Midbrain (tissue), 1 donor: ENCODE measurements at regions not wholly inside any gene's neighbourhood (a gene's known extent, or its start where the extent isn't known, plus 50 kb on each side); places are given as distances from the start of the nearest gene placed in this dataset.

Experiments used
- DNase-seq: peaks from one replicate; lab custom pipeline; 2025; lab: John Stamatoyannopoulos, UW

DNA sequence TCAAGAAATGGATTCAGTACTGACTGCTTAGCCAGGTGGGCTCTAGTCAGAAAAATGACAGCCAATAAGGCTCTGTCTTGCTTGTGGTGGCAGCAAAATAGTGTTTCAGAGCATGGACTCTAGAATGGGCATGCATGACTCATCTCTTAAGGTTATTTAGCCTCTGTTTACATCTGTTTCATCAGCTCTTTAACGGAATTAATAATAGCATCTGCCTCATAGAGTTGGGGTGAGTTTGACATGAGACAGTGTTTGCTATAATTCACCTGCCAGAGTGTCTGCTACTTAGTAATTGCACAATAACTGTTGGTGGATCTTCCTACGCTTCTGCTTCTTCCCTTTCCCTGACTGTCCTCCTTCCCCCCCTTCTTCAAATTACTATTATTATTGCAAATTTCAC, 350.4 kb upstream of the SEMA6D start:
- no peak for DNase-seq

DNA sequence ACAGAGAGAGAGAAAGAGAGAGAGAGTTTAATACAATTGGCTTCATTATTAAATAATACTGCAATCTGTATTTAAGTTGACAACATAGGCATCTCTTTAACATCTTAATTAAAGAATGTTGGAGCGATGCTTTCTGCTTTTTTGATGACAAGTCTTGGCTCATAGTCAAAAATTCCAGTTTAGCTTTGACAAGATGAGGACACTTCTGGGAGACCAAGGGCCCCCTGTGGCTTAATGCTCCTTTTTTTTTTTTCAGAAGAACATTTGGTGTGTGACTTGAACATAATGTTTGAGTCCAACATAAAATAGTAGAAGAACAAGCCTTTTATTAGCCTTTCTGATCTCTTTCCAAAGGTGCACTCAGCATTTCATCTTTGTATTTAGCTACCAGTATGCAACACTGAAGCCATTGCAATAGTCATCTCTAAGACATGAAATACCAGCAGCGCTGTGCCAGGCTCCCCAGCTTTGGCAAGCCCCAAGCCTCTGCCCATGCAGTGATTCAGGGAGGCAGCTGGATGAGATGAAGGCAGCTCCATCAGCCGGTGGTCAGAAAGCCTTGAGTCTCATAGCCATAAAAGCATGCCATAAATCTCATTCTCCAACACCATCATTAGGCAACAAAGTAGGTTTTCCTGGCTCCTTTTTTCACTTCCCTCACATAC, 349.4 kb upstream of the SEMA6D start:
- no peak for DNase-seq

- DNase-seq: no peak
These were observed 345.4 kb upstream of the SEMA6D start for GRCh38 chr15:47371939-47372338.

GRCh38 chr15:47374222-47374621, 343.1 kb upstream of the SEMA6D start:
- DNase-seq: no peak

DNA sequence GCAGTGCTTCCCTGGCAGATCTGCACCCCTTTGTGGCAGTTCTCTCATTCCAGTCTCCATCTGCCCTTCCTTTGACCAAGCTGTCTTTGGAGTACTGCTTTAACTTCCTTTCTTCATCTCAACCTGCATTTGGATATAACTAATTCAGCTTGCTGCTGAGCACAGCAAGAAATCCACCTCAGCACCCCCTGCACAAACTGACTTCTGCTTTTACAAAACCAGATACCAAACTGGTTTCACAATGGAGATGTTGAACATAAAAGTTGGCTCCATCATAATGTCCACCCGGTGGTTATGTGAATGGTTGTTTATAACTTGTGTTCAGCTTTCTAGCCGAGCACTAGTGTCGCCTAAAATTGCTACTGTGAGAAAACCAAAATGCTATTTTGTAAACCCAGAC, 341.1 kb upstream of the SEMA6D start:
- DNase-seq: no peak

DNA sequence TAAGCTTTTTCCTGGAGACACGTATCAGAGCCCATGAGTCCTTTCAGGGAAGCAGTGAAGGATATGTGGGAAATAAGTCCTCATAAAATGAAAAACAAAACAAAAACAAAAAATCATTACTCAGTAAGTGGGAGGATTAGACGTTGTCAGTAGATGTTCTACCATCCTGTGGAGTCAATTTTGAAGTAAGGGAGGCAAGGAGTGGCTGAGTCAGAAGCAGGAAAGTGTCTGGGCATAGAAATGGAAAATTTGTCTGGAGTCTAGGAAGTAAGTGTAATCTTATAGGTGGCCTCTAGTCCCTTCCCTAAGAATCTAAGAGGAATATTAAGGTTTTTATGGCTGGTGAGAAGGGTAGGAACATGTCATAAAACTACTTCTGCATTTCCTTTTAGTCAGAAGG, 339.8 kb upstream of the SEMA6D start:
- no peak for DNase-seq

DNA sequence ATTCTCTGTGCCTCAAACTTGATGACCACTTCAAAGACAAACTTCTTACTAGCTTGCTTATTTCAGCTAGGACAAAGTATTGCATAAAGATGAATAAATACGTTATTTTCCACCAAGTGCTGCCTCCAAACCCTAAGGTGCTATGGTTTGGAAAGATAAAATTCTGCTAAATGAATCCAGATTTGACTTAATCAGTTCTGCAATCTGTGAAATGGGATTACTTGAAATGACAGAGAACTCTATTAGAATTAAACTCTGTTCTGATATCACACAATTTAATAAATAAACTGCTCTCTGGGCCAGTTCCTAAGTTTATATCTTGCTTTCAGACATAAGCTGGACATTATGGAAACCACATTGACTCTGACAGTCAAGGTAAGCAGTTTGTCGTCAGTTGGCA, 338.8 kb upstream of the SEMA6D start:
- DNase-seq: no peak

GRCh38 chr15:47383102-47383501, 334.2 kb upstream of the SEMA6D start:
- DNase-seq: no peak

GRCh38 chr15:47383801-47384200, 333.5 kb upstream of the SEMA6D start:
- DNase-seq: no peak

- no peak for DNase-seq
These were observed 333.0 kb upstream of the SEMA6D start for GRCh38 chr15:47384341-47384740.

DNA sequence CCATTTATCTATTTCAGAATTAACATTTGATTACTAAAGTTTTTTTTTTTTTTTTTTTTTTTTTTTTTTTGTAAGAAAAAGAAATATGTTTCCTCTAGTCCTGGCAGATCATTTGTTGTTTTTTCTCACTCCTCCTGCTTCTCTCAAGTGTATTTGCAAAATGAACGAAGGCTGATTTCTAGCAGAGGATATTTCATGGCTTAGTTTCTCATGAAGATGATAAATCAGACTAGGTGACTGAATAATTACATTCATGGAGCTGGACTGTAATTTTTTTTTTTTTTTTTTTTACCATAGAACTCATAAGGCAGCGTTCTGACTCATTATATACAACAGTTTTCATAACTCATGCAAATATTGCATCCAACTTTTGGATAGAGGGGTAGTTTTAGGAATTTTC, 332.5 kb upstream of the SEMA6D start:
- DNase-seq: no peak

GRCh38 chr15:47386459-47386858, 330.8 kb upstream of the SEMA6D start:
- DNase-seq: no peak

GRCh38 chr15:47388299-47388698, 329.0 kb upstream of the SEMA6D start:
- DNase-seq: no peak

DNA sequence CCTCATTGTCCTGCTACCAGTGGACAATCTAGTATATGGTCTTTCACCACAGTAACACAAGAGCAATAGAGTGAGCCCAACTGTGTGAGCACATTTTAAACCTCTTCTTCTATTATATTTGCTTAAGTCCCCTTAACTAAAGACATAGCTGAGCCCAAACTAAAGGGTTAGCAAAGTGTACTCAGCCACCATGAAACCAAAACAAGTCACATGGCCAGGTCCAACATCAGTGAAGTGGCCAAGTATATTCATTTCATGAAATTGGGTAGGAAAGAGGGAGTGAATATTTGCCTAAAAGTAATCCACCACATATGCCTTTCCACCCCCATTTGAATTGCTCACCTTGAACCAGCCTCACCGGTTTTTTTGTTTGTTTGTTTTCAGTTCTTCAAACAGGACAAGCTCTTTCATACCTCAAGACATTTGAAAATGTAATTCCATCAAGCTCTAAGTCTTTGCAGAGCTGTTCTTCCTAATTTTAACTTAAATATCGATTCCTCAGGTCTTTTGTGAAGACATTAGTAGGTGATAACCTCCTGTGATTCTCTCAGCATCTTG, 327.0 kb upstream of the SEMA6D start:
- DNase-seq: no peak

DNA sequence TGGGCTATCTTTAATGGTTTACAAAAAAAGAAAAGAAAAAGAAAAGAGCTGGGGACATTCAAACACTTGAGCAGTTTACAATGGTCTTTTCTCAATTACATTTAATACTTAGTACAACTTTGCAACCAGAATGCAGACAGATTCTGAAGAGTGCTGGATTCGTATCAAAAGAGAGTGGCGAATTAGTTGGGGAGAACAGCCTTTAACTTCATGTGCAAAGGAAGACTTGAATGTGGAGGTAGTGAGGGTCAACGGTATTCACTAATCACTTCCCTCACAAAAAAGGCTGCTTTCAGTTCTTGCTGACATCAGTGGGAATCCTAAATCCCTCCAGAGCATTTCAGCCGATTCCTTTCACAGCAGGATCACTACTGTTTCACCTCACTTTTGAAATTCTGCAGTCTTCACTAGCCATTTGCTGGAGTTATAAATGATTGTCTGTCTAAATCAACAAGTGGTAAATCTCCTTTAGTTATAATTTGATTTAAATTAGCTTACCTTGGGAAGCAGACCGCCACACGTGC, 323.0 kb upstream of the SEMA6D start:
- DNase-seq: no peak

- DNase-seq: no peak
These were observed 322.2 kb upstream of the SEMA6D start for GRCh38 chr15:47395076-47395475.

DNA sequence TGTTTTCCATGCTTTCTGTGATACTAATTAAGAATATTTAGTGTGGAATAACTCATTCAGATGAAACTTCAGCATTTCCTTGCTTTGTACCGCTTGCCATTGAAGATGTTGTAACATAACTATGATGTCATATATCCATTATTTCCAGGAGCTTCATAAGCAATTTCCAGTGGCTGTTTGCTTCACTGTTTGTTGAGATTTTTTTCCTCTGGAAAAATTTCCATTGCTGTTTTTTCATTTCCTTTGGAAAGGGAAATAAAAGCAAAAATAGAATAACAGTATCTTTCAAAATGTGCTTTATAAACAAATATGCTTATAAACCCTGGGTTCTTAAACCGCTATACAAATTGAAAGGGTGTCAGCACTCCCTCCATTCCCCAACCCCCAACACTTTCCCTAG, 319.6 kb upstream of the SEMA6D start:
- no peak for DNase-seq

GRCh38 chr15:47398132-47398531, 319.2 kb upstream of the SEMA6D start:
- no peak for DNase-seq

DNA sequence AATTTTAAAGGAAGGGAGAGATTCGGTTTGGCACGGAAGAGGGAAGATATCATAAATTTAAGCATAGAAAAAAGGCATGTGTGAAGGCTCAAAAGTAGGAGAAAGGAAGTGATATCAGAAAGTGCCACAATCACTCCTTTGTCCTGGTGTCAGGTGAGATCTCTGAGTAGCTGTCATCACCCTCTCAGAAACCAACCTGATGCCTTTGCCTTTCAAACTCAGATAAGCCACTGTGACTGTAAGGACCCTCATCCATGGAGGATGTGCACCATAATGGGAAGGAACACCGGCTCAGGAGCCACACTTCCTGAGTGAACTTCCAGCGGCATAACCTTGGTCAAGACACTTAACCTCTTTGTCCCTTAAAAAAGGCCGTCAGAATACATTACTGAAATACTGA, 318.7 kb upstream of the SEMA6D start:
- no peak for DNase-seq

GRCh38 chr15:47399100-47399499, 318.2 kb upstream of the SEMA6D start:
- DNase-seq: no peak

DNA sequence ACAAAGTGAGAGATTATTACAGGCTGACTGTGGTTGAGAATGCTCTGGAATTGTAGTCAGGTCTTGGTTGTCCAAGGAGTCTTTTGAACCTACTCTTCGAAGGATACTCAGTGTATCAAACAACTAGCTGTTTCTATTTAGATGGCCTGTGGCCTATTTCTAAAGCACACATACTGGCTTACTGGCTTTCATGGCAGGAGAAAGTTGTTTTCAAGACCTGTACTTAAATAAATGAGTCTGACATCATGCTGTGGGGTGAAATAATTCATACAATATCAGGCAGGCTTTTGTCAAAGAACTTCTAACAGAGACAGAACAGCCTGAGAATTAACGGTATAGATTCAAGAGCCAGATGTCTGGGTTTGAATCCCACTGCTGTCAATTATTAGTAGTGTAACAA, 316.7 kb upstream of the SEMA6D start:
- no peak for DNase-seq

DNA sequence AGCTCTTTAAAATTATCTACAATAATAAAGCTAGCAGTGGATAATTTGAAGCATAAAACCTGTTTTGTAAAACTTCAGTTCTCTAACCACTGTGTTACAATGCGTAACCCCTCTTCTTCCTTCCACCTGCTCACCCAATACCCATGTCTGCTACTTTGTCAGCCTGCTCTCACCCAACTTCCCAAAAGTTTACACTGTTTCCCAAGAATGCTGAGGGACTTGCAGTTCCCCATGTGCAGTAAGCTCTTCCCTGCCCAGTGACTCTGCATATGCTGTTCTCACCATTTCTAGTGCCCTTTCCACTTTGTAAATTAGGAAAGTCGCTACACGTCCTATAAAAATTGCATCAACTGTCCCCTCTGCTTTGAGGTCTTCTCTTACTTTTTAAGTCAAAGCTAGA, 315.9 kb upstream of the SEMA6D start:
- DNase-seq: no peak

DNA sequence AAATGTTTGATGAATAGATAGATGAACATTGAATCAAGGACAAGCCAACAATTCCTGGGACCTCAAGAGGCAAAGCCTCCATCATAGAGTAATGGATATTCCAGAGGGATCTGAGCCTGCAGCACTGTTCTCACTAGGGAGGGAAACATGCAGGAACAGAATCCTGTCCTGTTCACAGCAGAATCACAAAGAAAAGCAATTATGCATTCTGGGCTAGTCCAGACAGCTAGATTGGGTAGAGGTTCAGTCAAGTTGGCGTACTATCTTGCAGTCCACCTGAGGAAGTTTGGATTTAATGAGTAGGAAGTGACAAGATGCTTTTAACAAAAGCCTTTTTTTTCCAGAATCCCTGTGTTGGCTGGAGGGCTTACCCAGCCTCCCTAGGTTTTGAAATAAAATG, 314.5 kb upstream of the SEMA6D start:
- no peak for DNase-seq

- no peak for DNase-seq
These were observed 312.4 kb upstream of the SEMA6D start for GRCh38 chr15:47404877-47405276.
